Amygdala (tissue), 56 donors: ENCODE measurements at regions not wholly inside any gene's neighbourhood (a gene's known extent, or its start where the extent isn't known, plus 50 kb on each side); places are given as distances from the start of the nearest gene placed in this dataset.
"Not testable (repeated sequence)": the region's sequence is repeated elsewhere in the genome, so short reads cannot be mapped to it uniquely, and the experiment has no call there.

Experiments used
- DNase-seq, 56 donors: peaks; one replicate each; lab custom pipeline; 2025; lab: John Stamatoyannopoulos, UW

- no peak for DNase-seq
Observed at GRCh38 chr13:31385540-31385939, 185.8 kb downstream of the B3GLCT start.

- no peak for DNase-seq
Observed at GRCh38 chr13:31394506-31394905, 194.7 kb downstream of the B3GLCT start.

GRCh38 chr13:31395090-31395489 lies 195.3 kb downstream of the B3GLCT start:
- DNase-seq = no peak

- DNase-seq = no peak
Observed at GRCh38 chr13:31399690-31400089, 199.9 kb downstream of the B3GLCT start.

GRCh38 chr13:31403711-31404110 lies 203.9 kb downstream of the B3GLCT start:
- DNase-seq = not testable (repeated sequence)

GRCh38 chr13:31408927-31409326 lies 209.2 kb downstream of the B3GLCT start:
- no peak for DNase-seq

- DNase-seq = no peak
Observed at GRCh38 chr13:31409678-31410356, 210.0 kb downstream of the B3GLCT start.

- DNase-seq = no peak
Observed at GRCh38 chr13:31413516-31413915, 213.7 kb downstream of the B3GLCT start.

- DNase-seq = no peak
Observed at GRCh38 chr13:31416066-31416465, 216.3 kb downstream of the B3GLCT start.

GRCh38 chr13:31418186-31418585 lies 218.4 kb downstream of the B3GLCT start:
- peak in 10 of 56 donors; percentile 2 to 54 (median 17) for DNase-seq

GRCh38 chr13:31421756-31422155 lies 222.0 kb downstream of the B3GLCT start:
- no peak for DNase-seq

- peak in 48 of 56 donors; percentile 2 to 77 (median 29) for DNase-seq
Observed at GRCh38 chr13:31424130-31424729, 224.5 kb downstream of the B3GLCT start.

- no peak for DNase-seq
Observed at GRCh38 chr13:31426395-31426794, 226.6 kb downstream of the B3GLCT start.

- no peak for DNase-seq
Observed at GRCh38 chr13:31427151-31428100, 227.7 kb downstream of the B3GLCT start.

GRCh38 chr13:31431722-31432137 lies 232.0 kb downstream of the B3GLCT start:
- DNase-seq = peak in 10 of 56 donors; percentile 2 to 48 (median 6)

- no peak for DNase-seq
Observed at GRCh38 chr13:31433207-31433606, 233.4 kb downstream of the B3GLCT start.

GRCh38 chr13:31433746-31434145 lies 234.0 kb downstream of the B3GLCT start:
- DNase-seq = no peak

GRCh38 chr13:31434613-31435012 lies 234.8 kb downstream of the B3GLCT start:
- DNase-seq = no peak

GRCh38 chr13:31435536-31435935 lies 235.8 kb downstream of the B3GLCT start:
- no peak for DNase-seq

- DNase-seq = no peak
Observed at GRCh38 chr13:31436478-31436877, 236.7 kb downstream of the B3GLCT start.

- no peak for DNase-seq
Observed at GRCh38 chr13:31437975-31438374, 238.2 kb downstream of the B3GLCT start.
